Non-pigmented ciliary epithelial cell (primary cell): ENCODE measurements at regions not wholly inside any gene's neighbourhood (a gene's known extent, or its start where the extent isn't known, plus 50 kb on each side); places are given as distances from the start of the nearest gene placed in this dataset.

Experiments
- DNase-seq: peaks from one replicate; pipeline ENCODE4 v3.0.0-alpha.2; 2010; ENCODE audit warnings: low read depth

GRCh38 chr5:135120951-135121350, 86.9 kb upstream of the PITX1 start:
- no peak for DNase-seq

GRCh38 chr5:135119481-135119880, 85.5 kb upstream of the PITX1 start:
- DNase-seq = no peak

GRCh38 chr5:135117590-135117989, 83.6 kb upstream of the PITX1 start:
- no peak for DNase-seq

GRCh38 chr5:135116160-135116561, 82.1 kb upstream of the PITX1 start:
- no peak for DNase-seq

- DNase-seq = no peak
These were observed 81.6 kb upstream of the PITX1 start for GRCh38 chr5:135115591-135115990.

GRCh38 chr5:135114759-135115158, 80.7 kb upstream of the PITX1 start:
- DNase-seq = no peak

GRCh38 chr5:135112008-135112725, 78.1 kb upstream of the PITX1 start:
- DNase-seq = no peak

- DNase-seq = no peak
These were observed 77.0 kb upstream of the PITX1 start for GRCh38 chr5:135110785-135111596.

GRCh38 chr5:135108992-135109391, 75.0 kb upstream of the PITX1 start:
- DNase-seq = no peak

GRCh38 chr5:135108569-135108968, 74.5 kb upstream of the PITX1 start:
- no peak for DNase-seq

- DNase-seq = no peak
These were observed 74.0 kb upstream of the PITX1 start for GRCh38 chr5:135107986-135108385.

- no peak for DNase-seq
These were observed 72.8 kb upstream of the PITX1 start for GRCh38 chr5:135106610-135107471.

GRCh38 chr5:135106136-135106535, 72.1 kb upstream of the PITX1 start:
- DNase-seq = no peak

- no peak for DNase-seq
These were observed 71.1 kb upstream of the PITX1 start for GRCh38 chr5:135105105-135105484.

GRCh38 chr5:135103575-135103853, 69.5 kb upstream of the PITX1 start:
- DNase-seq = no peak

- no peak for DNase-seq
These were observed 68.9 kb upstream of the PITX1 start for GRCh38 chr5:135102716-135103574.

GRCh38 chr5:135100431-135100830, 66.4 kb upstream of the PITX1 start:
- no peak for DNase-seq

- DNase-seq = no peak
These were observed 66.0 kb upstream of the PITX1 start for GRCh38 chr5:135100011-135100410.

- no peak for DNase-seq
These were observed 63.4 kb upstream of the PITX1 start for GRCh38 chr5:135097390-135097789.

GRCh38 chr5:135095871-135096270, 61.8 kb upstream of the PITX1 start:
- DNase-seq = no peak

- no peak for DNase-seq
These were observed 61.2 kb upstream of the PITX1 start for GRCh38 chr5:135095052-135095715.
